ENCODE measurements at regions not wholly inside any gene's neighbourhood (a gene's known extent, or its start where the extent isn't known, plus 50 kb on each side); places are given as distances from the start of the nearest gene placed in this dataset.

DNA sequence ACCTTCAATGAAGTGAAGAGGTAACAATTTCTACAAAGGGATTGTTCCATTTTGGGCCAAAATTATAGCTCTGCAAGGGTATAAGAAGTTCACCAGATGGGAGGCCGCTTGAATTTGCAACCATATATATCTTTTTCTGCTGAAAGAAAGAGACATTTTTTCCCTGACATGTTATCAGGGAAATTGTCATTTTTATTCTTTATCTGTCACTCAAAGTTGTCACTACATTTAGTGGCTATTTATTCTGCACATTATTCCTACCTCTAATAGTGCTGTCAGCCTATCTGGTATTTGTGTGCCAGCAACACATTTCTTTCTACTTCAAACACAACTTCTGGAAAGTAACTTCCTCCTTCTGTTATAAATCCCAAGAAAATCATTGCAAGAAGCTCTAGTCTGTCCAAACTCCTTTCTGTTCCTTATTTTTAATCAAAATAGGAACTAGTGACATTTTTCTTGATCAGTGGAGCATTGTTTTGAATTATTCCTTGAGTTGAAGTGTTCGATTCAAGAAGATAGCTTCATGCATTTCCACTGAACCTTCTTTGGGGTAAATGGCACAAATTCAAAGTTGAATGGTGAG is 137.9 kb upstream of the ATP2B1 start:
- no peak for TF ChIP-seq EZH2 (optimal IDR thresholded peaks at IDR 0.05; ENCODE audit: low read depth, low read length)
- TF ChIP-seq, protein P1, sequence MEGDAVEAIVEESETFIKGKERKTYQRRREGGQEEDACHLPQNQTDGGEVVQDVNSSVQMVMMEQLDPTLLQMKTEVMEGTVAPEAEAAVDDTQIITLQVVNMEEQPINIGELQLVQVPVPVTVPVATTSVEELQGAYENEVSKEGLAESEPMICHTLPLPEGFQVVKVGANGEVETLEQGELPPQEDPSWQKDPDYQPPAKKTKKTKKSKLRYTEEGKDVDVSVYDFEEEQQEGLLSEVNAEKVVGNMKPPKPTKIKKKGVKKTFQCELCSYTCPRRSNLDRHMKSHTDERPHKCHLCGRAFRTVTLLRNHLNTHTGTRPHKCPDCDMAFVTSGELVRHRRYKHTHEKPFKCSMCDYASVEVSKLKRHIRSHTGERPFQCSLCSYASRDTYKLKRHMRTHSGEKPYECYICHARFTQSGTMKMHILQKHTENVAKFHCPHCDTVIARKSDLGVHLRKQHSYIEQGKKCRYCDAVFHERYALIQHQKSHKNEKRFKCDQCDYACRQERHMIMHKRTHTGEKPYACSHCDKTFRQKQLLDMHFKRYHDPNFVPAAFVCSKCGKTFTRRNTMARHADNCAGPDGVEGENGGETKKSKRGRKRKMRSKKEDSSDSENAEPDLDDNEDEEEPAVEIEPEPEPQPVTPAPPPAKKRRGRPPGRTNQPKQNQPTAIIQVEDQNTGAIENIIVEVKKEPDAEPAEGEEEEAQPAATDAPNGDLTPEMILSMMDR (IDR thresholded peaks at IDR 0.05; ENCODE audit: low read length), result no peak
